Psoas muscle (tissue), 7 donors: ENCODE measurements at regions not wholly inside any gene's neighbourhood (a gene's known extent, or its start where the extent isn't known, plus 50 kb on each side); places are given as distances from the start of the nearest gene placed in this dataset.

ENCODE experiments used
- ATAC-seq, 4 donors: fragments of 200-7000 bp; cut with Tn5 transposase; one replicate each; pipeline ENCODE4 v1.9.1; 2020; ENCODE audit warnings: moderate library complexity in 3 of 4, mild to moderate bottlenecking in 2 of 4
- DNase-seq, 2 donors: peaks; one replicate each; pipeline ENCODE4 v3.0.0-alpha.2; 2020
- H3K27ac ChIP-seq: fragments of 200-600 bp; one replicate; pipeline ENCODE4 v1.8.0; 2022
- H3K27me3 ChIP-seq, 3 donors: fragments of 200-600 bp in 1 of 3; one replicate each; pipeline versions ENCODE4 v1.6.1 to v1.8.0; 2013 to 2022; ENCODE audit warnings: low read length in 2 of 3, mild to moderate bottlenecking in 2 of 3, moderate library complexity in 1 of 3; ENCODE audit not compliant: insufficient read depth in 3 of 3
- H3K36me3 ChIP-seq, 2 donors: fragments of 200-600 bp in 1 of 2; one replicate each; pipeline versions ENCODE4 v1.6.1 to v1.8.0; 2013 to 2022; ENCODE audit warnings: low read depth in 1 of 2, mild to moderate bottlenecking in 1 of 2, moderate library complexity in 1 of 2; ENCODE audit not compliant: insufficient read depth in 1 of 2
- H3K4me1 ChIP-seq: fragments of 200-600 bp; one replicate; pipeline ENCODE4 v1.8.0; 2022
- H3K4me3 ChIP-seq: fragments of 200-600 bp; one replicate; pipeline ENCODE4 v1.8.0; 2022; ENCODE audit warnings: mild to moderate bottlenecking
- H3K9me3 ChIP-seq: fragments of 200-600 bp; one replicate; pipeline ENCODE4 v1.8.0; 2022
- CTCF ChIP-seq: fragments of 200-600 bp; IDR thresholded peaks from one replicate; pipeline ENCODE4 v1.8.0; 2022; ENCODE audit warnings: antibody characterized with exemption
- WGBS, 3 donors: extraction: QIAGEN DNeasy Blood & Tissue Kit; methylation state at CpG; one replicate each; pipeline versions ENCODE4 v1.1.6 to v1.1.7; 2013; 5-methylcytosine and 5-hydroxymethylcytosine counted together
- intact Hi-C, 2 donors: fragments of 100-400 bp; cut with DNase I; formaldehyde crosslinking; loops; one replicate each; pipeline versions ENCODE4 v1.11.0 to v1.14.2; 2022
- donor health status: healthy with polysubstance abuse.
- donor health status: DM: no; HTN: no; CAD: no; lungs with moderate emphysema.
- donor health status: Bipolar disorder and iron deficiency.
- donor health status: healthy.
- donor health status: DM: yes; HTN: yes; CAD: no.
- donor health status: DM: no; HTN: no; CAD: no.
- donor health status: DM: yes; HTN: yes; CAD: no.

DNA sequence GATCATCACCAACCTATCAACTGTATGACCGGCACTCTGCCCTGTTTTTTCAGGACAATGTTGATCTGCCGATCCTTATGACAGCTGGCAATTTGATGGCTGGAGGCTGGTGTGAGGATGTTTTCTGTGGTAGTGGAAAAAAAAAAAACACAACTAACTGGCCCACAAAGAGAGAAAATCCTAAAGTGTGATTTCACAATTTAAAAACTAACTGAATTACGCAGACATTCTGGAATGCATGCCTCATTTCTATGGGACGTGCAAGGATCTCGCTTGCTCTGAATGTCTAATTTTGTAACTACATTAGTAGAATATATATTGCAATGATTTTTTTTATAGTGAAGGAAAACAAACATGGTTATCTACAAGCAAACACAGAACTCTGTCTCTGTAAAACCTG, 590.5 kb downstream of the ETS1 start:
- Histone ChIP-seq H3K9me3 (no peaks in the 10 kb centered on the region), H3K27ac (no peak overlapping the region), H3K27me3 (peaks cover 0 to 3% (median 2%) of the 10 kb centered on the region in 3 donors), H3K36me3 (no peaks in the 10 kb centered on the region), H3K4me3 (no peak overlapping the region), H3K4me1 (no peaks in the 10 kb centered on the region)
- ATAC-seq (no peak), DNase-seq (no peak)
- intact Hi-C loops: no loop called here
- 70 to 71% (median 70%) methylated on average over 5 of the region's 5 CpGs for WGBS, 3 donors
- TF ChIP-seq CTCF: no peak

DNA sequence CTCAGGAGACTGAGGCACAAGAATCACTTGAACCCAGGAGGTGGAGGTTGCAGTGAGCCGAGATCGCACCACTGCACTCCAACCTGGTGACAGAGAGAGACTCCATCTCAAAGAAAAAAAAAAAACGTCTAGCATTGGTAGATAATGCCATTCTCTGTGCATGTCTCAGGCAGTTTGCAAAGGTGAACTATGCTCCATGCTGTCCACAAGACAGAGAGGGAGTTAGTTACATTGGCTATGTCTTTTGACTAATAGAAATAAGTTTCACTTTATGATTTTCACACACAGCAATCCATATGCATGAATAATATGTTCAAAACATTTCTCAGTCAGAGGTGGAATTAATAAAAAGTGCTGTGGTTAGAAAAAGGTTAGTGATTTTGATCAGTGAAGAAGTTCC, 591.4 kb downstream of the ETS1 start:
- Histone ChIP-seq H3K4me1 (no peaks in the 10 kb centered on the region), H3K4me3 (no peak overlapping the region), H3K9me3 (no peaks in the 10 kb centered on the region), H3K27ac (no peak overlapping the region), H3K27me3 (peaks cover 0 to 3% (median 2%) of the 10 kb centered on the region in 3 donors), H3K36me3 (no peaks in the 10 kb centered on the region)
- intact Hi-C loops: no loop called here
- 73 to 81% (median 75%) methylated on average over 3 of the region's 3 CpGs for WGBS, 3 donors
- TF ChIP-seq CTCF: no peak
- DNase-seq: no peak
- ATAC-seq: no peak

- no peak for ATAC-seq
- no peak for TF ChIP-seq CTCF
- peaks cover 0 to 3% (median 2%) of the 10 kb centered on the region in 3 donors for H3K27me3 ChIP-seq
- H3K9me3 ChIP-seq: no peaks in the 10 kb centered on the region
- no peaks in the 10 kb centered on the region for H3K36me3 ChIP-seq
- no peaks in the 10 kb centered on the region for H3K4me1 ChIP-seq
- no peak overlapping the region for H3K4me3 ChIP-seq
- 34 to 40% (median 38%) methylated on average over 4 of the region's 4 CpGs for WGBS, 3 donors
- intact Hi-C loops: no loop called here
- H3K27ac ChIP-seq: no peak overlapping the region
- DNase-seq: no peak
Measured at GRCh38 chr11:127994736-127995135, 592.6 kb downstream of the ETS1 start.

DNA sequence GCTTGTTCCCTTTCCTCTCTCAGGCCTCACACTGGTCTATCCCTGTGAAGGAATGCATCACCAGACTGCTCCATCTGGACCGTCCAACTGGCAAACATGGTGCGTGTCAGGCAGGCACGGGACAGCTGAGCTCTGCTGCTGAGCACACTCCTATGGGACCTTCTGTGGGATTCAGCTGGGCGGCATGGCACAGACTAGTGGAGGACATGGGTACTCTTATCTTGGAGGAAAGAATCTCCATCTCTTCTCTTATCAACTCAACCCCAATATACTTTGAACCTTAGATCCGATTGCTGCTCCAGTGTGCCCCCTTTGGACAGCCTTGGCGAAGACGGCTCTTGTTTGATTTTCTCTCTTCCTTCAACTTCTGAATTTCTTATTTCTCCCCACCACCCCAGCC, 593.6 kb downstream of the ETS1 start:
- Histone ChIP-seq H3K36me3 (no peaks in the 10 kb centered on the region), H3K27me3 (peaks cover 0 to 3% (median 2%) of the 10 kb centered on the region in 3 donors), H3K9me3 (no peaks in the 10 kb centered on the region), H3K4me3 (no peak overlapping the region), H3K4me1 (no peaks in the 10 kb centered on the region), H3K27ac (no peak overlapping the region)
- ATAC-seq (no peak), DNase-seq (no peak)
- TF ChIP-seq CTCF: no peak
- WGBS, 3 donors: 57 to 65% (median 62%) methylated on average over 7 of the region's 7 CpGs
- intact Hi-C loops: no loop called here

- Histone ChIP-seq H3K4me3 (no peak overlapping the region), H3K4me1 (no peaks in the 10 kb centered on the region), H3K9me3 (no peaks in the 10 kb centered on the region), H3K27ac (no peak overlapping the region), H3K27me3 (peaks cover 0 to 3% (median 2%) of the 10 kb centered on the region in 3 donors), H3K36me3 (no peaks in the 10 kb centered on the region)
- no peak for ATAC-seq
- no peak for DNase-seq
- 78 to 81% (median 80%) methylated on average over 5 of the region's 5 CpGs for WGBS, 3 donors
- no peak for TF ChIP-seq CTCF
- intact Hi-C loops: no loop called here
Measured at GRCh38 chr11:127993281-127993680, 594.1 kb downstream of the ETS1 start.
